ENCODE measurements at regions not wholly inside any gene's neighbourhood (a gene's known extent, or its start where the extent isn't known, plus 50 kb on each side); places are given as distances from the start of the nearest gene placed in this dataset.

DNA sequence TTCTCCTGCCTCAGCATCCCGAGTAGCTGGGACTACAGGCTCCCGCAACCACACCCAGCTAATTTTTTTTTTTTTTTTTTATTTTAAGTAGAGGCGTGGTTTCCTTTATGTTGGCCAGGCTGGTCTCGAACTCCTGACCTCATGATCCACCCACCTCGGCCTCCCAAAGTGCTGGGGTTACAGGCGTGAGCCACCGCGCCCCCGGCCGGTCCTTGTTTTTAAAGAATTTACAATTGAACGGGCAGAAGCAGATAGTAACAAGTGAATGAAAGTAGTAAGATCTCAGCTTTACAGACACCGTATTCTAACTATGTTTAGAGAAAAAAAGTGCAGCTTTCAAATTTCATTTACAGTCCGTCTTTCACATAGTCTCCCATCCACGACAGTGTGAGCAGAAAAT is 112.5 kb upstream of the VWC2 start:
- TF ChIP-seq, protein P1, sequence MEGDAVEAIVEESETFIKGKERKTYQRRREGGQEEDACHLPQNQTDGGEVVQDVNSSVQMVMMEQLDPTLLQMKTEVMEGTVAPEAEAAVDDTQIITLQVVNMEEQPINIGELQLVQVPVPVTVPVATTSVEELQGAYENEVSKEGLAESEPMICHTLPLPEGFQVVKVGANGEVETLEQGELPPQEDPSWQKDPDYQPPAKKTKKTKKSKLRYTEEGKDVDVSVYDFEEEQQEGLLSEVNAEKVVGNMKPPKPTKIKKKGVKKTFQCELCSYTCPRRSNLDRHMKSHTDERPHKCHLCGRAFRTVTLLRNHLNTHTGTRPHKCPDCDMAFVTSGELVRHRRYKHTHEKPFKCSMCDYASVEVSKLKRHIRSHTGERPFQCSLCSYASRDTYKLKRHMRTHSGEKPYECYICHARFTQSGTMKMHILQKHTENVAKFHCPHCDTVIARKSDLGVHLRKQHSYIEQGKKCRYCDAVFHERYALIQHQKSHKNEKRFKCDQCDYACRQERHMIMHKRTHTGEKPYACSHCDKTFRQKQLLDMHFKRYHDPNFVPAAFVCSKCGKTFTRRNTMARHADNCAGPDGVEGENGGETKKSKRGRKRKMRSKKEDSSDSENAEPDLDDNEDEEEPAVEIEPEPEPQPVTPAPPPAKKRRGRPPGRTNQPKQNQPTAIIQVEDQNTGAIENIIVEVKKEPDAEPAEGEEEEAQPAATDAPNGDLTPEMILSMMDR (conservative IDR thresholded peaks at IDR 0.05; ENCODE audit: low read length) = no peak
- TF ChIP-seq EZH2phosphoT487 (IDR thresholded peaks at IDR 0.05; ENCODE audit: borderline replicate concordance) = no peak

Measured in Loucy (cell line).